ENCODE measurements at regions not wholly inside any gene's neighbourhood (a gene's known extent, or its start where the extent isn't known, plus 50 kb on each side); places are given as distances from the start of the nearest gene placed in this dataset.

DNA sequence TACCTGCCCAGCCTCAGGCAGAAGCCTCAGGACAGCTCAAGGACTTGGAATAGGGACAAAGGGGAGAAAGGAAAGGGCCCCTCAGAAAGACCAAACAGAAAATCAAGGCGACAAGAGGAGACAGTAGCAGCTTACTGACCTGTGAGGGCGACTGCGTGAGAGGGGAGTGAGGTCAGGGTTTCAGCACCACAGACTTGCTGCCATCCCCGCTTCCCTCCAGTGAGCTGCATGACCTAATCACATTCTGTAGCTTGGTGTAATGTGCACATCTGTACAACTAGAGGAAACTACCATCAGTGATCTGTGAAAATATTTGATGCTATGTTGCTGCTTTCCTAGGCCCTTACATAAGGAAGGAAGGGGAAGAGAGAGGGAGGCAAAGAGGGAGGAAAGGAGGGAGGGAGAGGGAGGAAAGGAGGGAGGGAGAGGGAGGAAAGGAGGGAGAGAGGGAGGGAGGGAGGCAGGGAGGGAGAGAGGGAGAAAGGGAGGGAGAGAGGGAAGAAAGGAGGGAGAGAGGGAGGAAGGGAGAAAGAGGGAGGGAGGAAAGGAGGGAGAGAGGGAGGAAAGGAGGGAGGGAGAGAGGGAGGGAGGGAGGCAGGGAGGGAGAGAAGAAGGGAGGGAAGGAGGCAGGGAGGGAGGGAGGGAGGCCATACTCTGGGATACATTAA, 404.9 kb upstream of the CDH5 start:
- DNase-seq (ENCODE audit: low read depth, low spot score) = no peak

- no peak for DNase-seq (ENCODE audit: low read depth, low spot score)
Observed at GRCh38 chr16:65959983-65960382, 406.5 kb upstream of the CDH5 start.

DNA sequence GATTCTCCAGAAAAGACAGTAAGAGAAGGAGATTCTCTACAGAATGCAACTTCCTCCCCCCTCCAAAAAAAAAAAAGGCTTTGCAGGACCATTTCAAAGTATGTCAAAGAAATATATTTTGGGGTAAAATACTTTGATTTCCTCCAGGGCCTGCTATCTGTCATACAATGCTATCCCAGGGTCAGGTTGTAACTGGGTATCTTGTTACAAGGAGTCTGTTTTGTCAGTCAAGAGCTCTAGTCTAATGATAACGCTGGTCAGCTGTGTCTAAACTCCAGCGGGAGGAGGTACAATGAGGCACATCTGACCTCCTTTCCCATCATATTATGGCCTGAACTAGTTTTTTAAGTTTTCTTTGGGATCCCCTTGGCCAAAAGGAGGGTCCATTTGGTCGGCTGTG, 408.4 kb upstream of the CDH5 start:
- no peak for DNase-seq (ENCODE audit: low read depth, low spot score)

- DNase-seq (ENCODE audit: low read depth, low spot score) = no peak
Observed at GRCh38 chr16:65956100-65956499, 410.4 kb upstream of the CDH5 start.

DNA sequence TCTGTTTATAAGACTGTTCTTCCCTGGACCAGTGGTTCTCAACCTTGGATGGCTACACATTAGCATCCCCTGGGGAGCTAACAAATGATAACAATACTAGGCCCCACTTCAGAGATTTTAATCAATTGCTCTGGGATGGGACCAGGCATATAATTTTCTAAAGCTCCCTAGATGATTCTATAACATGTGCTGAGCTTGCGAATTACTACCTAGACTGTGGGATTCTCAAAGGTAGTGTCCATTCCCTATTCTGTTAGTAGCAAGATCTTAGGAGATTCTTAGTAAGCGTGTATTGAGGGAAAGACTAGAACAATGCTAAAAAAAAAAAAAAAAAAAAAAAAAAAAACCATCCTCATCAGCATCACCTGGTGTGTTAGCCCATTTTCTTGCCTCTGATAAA, 412.0 kb upstream of the CDH5 start:
- DNase-seq (ENCODE audit: low read depth, low spot score) = no peak

GRCh38 chr16:65950211-65950610, 416.3 kb upstream of the CDH5 start:
- DNase-seq (ENCODE audit: low read depth, low spot score) = no peak

GRCh38 chr16:65948361-65948760, 418.1 kb upstream of the CDH5 start:
- DNase-seq (ENCODE audit: low read depth, low spot score) = no peak

DNA sequence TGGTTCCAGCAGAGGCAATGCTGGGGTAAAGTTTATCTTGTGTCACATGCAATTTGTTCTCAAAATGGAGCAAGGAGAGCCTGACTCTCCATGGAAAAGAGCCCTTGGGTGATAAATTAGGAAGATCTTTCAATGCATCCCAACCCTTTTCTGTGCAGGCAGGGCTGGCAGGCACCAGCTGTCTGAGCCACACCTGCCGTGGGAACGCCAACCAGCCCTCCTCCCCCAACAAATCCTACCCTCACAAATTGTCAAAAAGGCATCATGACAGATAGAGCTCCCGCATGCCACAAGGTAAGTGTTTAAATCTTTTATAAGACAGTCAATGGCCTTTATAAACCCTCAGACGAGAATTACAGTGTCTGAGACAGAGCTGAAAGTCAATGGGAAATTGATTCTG, 418.5 kb upstream of the CDH5 start:
- DNase-seq (ENCODE audit: low read depth, low spot score) = no peak

- DNase-seq (ENCODE audit: low read depth, low spot score) = no peak
Observed at GRCh38 chr16:65945493-65945892, 421.0 kb upstream of the CDH5 start.

GRCh38 chr16:65944361-65944760, 422.1 kb upstream of the CDH5 start:
- no peak for DNase-seq (ENCODE audit: low read depth, low spot score)

DNA sequence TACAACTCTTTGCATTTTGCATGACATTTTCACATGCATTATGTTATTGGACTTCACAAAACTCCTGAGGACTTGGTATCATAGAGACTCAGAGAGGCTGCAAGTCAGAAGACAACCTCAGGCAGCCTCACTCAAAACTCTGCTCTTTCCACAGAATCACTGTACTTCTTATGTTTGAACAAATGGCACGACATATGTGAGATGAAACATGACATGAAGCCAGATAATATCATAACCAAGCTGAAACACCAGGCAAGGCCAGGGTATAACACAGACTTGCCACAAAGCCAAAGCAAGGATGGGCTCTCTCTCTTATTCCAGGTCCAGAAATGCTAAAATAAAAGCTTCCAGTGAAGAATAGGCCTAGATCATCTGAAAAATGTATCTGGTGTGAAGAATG, 425.8 kb upstream of the CDH5 start:
- DNase-seq (ENCODE audit: low read depth, low spot score) = no peak

- no peak for DNase-seq (ENCODE audit: low read depth, low spot score)
Observed at GRCh38 chr16:65938083-65938482, 428.4 kb upstream of the CDH5 start.

DNA sequence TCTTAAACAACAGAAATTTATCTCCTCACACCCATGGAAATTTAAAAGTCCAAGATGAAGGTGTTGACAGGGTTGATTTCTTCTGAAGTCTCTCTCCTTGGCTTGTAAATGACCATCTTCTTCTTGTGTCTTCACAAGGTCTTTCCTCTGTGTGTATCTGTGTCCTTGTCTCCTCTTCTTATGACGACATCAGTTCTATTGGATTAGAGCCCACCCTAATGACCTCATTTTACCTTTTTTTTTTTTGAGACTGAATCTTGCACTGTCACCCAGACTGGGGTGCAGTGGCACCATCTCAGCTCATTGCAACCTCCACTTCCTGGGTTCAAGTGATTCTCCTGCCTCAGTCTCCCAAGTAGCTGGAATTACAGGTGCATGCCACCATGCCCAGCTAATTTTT, 429.0 kb upstream of the CDH5 start:
- no peak for DNase-seq (ENCODE audit: low read depth, low spot score)

DNA sequence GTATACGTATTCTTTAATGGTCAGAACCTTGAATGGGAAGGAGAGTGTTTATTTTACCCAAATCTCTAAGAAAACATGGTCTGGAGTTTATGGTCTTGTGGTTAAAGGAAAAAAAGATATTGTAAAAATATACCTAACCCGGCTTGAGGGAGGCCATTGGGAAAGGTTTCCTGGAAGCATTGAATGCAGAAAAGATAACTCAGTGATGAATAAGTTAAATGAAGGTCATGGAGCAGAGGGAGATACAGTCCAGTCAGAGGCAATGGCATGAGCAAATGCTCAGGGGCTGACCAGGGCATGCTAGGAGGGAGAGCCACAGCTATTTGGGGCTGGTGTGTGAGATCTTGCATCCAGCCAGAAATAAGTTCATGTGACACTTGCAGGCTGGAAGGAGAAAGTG, 430.4 kb upstream of the CDH5 start:
- DNase-seq (ENCODE audit: low read depth, low spot score) = no peak

DNA sequence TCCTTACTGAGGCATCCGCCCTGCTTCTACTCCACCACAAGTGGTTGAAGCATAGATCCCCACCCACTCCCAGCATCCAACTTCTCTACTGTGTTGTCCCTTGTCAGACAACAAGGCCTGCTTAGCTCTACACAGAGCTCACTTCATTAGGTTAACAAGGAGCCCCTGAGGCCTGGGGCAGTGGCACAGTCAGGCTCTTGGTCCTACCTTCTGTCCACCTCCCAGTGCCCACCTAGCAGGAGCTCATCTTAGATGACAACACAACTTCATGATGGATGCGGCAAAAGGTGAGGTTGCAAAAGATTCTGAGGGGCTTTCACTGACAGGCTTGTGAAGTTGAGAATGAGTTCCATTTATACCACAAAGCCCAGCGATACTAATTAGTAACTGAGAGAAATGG, 432.0 kb upstream of the CDH5 start:
- DNase-seq (ENCODE audit: low read depth, low spot score) = no peak

DNA sequence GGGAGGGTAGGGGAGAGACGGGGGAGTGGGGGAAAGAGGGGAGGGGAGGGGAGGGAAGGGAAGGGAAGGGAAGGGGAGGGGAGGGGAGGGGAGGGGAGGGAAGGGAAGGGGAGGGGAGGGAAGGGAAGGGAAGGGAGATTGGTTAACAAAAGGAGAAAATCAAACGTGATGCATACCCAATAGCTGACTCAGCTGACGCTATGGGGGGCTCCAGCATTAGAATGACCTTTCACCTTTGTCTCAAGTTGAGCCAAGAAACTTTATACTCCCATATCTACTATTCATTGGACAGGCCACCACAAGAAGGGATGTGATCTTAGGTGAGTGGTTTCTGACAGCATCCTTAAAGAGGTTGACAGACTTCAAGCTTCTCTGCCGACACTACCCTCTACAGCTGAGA, 432.8 kb upstream of the CDH5 start:
- no peak for DNase-seq (ENCODE audit: low read depth, low spot score)

GRCh38 chr16:65932350-65933072, 434.0 kb upstream of the CDH5 start:
- no peak for DNase-seq (ENCODE audit: low read depth, low spot score)

DNA sequence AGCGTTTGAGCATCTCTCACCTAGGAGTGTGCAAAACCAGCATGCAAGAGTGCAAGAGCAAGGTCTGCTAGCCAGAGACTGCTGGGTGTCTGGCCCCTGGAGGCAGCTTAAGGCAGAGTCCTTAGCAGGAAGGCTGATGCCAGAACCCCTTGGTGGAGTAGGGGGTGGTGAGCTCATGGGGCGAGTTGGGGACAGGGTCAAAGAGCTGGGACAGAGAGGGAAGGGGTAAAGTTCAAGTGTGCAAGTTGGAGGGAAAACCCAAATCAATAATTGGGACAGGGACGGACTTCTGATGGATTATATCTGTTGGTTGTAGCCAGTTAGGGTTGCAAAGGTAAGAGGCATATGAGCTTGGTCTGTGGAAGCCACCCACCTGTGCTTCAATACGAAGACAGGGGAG, 443.6 kb upstream of the CDH5 start:
- DNase-seq (ENCODE audit: low read depth, low spot score) = no peak

DNA sequence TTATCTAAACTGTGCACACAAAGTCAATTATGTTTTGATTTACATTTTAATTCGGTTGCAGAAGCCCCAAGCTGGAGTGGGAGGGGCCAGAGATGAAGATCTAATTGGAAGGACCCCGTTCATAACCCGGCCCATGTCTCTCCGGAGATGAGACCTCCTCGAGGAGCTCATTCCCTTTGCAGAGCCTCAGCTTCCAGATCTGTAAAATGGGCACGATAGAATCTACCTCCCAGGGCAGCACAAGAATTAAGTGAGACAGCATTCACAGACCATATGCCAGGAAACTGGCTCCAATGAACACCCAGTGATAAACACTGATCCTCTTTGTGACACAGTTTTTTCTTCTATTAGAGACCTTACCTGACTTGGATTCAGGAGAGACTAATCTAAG, 446.5 kb upstream of the CDH5 start:
- DNase-seq (ENCODE audit: low read depth, low spot score) = no peak

DNA sequence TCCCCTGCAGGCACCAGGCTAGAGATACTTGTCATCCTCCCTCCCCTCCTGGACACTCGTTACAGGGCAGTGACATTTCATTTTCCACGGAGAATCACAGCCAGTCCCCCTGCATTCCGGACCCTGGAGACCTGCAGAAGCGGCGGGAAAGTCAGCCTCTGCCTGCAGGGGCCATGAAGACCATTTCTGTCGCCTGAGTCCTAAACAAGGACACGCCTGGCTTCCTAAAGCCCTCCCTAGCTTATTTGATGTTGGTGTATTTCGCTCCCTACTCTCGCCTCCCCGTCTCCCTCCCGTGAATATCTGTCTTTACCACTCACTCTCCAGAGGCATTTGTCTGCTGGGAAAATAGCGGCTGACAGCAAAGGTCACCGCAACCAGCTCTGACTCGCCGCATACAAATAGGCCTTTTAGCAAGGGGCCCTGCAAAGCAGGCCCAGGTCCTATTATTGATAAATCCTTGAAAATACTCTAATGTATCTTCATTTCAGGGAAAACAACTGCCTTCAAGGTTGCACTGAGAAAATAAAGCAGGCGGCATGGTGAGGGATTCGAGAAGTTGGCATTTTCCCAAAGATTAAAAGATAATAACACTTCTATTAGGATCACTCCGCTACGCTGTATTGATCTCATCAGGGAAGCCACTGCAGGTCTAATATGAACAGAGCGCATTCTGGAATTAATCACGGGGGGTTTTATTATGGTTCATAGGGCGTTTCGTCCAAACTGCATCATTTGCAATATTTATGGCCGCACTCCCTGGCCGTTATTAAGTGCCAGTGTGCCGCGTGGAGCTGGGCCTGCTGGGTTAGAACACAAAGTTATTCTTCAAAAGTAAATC, 447.1 kb upstream of the CDH5 start:
- no peak for DNase-seq (ENCODE audit: low read depth, low spot score)

DNA sequence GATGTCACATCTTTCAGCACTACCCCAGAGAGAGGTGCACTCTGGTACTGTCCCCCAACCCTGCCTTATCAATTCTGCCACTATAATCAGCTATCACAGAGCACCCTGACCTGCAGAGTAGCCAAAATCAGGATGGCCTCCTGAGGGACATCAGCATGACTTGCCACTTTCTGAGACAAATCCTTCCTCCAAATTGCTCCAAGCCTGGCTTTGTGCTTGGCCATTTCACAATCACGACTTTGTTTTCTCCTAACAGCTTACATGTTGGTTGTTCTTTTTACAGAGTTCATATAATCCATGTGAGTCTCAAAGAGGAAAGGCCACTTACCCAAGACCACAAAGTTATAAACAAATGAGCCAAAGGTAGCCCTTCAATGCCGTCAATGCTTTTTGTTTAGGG, 449.0 kb upstream of the CDH5 start:
- DNase-seq (ENCODE audit: low read depth, low spot score) = no peak

DNA sequence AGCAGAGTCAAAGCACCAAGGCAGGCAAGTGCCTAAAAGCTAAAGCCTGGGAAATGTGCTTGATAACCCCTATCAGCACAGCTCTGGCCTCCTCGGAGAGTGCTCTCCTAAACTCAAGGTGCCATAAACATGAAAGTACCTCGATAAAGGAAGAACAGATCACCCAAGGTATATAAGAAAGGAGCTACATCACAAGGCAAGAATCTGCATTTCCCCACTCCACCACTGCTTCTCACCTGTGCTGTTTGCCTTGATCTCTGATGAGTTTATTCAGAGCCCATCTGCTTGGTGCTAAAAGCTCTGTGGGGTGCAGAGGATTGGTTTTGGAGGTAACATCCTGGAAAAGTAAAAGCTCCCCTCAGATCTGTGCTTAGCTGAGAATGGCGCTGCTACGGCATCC, 449.5 kb upstream of the CDH5 start:
- no peak for DNase-seq (ENCODE audit: low read depth, low spot score)

GRCh38 chr16:65910291-65910690, 456.2 kb upstream of the CDH5 start:
- no peak for DNase-seq (ENCODE audit: low read depth, low spot score)

Data from iPS DF 19.7 (cell line).